NCI-H345 treated with DMSO at 0.1 percent for 48 hours (cell line): ENCODE measurements at regions not wholly inside any gene's neighbourhood (a gene's known extent, or its start where the extent isn't known, plus 50 kb on each side); places are given as distances from the start of the nearest gene placed in this dataset.

Experiments
- DNase-seq: peaks from one replicate; lab custom pipeline; 2025; ENCODE audit not compliant: unreplicated experiment; lab: John Stamatoyannopoulos, UW

DNA sequence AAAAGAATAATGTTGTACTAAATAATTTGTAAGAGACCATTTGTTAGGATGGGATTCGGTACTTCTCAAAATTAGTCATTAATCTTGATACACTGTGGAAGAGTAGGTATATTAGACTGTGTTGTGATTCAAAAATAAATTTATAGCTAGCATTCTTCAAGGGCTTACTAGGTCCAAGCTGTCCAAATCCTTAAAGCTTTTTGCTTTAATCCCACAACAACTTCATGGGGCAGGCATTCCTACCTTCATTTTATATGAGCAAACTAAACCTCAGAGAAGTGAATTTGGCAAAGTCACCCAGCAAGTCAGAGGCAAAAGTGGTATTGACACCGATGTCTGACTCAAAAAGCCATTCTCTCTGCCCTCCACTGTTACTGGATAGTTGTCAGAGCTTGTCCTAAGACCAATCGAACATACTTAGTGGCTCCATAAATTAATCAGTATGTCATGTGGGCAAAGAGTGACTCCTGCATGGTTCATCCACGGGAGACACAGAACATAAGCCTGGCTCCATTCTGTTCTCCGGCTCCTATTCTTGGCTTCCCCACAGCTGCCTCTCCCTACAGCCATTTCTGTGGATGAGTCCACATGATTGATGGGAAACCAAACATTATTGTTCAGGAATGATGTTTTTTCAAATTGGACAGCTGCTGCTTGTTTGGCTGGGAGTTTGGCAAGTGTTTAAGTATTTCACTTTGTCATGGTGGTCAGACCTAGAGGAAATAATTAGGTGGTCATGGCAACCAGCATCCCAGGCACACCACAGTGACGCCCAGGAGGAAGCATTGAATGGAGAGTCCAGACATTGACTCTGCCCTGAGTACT, 133.4 kb upstream of the FGGY start:
- no peak for DNase-seq

DNA sequence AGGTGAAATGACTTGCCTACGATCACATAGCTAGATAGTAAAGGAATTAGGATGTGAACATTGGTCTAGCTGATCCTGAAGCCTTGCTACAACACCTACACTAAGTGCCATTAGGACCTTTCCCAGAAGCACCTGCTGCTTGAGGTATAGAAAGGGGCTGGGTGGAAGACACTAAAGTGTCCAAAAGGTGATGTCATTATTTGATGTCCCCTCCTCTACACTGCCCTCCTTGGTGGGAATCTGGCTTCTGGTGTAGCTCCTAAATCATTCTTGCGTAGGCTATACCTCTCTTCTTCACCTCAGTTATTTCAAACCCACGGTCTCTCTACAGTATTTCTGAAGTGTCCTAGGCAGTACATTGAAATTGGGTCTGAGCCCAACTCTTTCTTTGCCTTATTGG, 132.5 kb upstream of the FGGY start:
- DNase-seq: no peak

DNA sequence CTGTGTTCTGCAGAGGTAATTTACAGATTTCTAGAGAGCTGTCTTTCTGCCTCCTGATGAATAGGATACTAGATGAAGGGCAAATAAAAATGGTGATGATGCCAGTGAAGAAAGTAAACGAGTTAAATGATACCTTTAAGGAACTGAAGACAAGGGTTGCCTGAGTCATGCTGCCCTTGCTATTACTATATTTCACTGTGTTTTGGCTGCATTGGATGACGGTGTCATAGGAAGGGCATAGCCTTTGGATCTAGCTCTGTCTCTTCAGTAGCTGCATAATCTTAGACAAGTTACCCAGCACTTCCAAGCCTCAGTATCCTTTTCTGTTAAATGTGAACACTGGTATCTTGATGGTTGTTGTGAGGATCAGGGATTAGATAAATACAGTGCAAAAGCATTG, 131.5 kb upstream of the FGGY start:
- no peak for DNase-seq

DNA sequence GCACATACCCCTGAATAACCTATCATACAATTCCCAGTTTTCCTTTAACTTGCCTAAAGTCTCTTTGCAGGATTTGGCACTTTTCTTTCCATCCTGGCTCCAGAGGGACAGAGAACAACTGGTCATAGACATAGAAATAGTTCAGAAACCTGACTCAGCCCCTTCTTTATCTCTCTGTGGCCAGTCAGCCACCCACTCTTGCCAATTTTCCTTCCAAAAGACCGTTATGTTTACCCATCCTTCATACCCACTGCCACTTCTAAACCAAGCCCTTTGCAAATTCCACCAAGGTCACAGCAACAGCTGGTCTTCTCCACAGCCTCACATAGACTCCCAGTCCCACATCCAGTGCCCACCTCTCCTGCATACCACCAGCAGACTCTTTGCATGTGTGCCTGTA, 127.2 kb upstream of the FGGY start:
- no peak for DNase-seq

DNA sequence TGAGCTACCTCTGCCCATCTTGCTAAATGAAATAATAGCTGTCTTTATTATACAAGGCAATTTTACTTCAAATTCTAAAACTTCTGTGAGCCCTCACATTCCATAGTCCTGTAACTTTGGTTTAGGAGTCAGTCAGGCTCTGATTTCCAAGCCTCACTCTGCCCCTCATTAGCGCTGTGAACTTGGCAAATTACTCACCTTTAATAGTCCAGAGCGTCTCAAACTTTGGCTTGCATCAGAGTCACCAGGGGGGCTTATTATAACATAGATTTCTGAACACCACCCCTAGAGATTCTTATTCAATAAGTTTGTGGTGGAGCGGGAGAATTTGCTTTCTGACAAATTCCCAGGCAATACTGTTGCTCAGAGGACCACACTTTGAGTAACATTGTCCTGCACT, 126.2 kb upstream of the FGGY start:
- DNase-seq: no peak

DNA sequence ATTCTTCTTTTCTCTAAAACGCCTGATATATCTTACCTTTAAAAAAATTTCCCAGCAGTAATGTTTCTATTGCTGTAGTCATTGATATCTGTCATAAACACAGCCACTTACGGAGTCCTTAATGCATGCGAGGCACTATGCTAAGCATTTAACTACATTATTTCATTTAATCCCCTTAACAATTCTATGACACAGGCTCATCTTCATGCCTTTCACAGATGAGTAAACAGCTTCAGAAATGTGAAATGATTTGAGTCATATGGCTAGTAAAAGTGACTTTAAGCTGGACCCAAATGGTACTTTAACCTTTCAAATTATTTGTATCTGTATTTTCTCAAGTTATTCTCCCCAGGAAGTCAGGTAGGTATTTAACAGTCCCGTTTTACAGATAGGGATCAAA, 125.1 kb upstream of the FGGY start:
- DNase-seq: no peak

DNA sequence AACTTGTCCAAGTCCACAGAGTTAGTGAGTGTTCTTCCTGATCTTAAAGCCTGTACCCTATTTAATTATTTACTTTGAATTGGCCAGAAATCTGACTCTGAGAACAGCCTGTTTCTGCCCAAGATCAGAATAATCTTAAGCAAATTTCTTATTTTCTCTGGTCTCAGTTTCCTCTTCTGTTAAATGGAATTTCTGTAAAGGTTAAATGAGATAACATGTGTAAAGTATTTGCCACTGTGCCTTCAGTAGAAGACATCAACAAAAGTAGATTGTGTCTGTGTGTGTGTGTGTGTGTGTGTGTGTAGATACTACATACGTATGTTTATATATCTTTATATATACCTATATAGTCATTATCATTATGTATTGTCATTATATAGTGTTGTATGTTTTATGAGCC, 124.2 kb upstream of the FGGY start:
- no peak for DNase-seq

DNA sequence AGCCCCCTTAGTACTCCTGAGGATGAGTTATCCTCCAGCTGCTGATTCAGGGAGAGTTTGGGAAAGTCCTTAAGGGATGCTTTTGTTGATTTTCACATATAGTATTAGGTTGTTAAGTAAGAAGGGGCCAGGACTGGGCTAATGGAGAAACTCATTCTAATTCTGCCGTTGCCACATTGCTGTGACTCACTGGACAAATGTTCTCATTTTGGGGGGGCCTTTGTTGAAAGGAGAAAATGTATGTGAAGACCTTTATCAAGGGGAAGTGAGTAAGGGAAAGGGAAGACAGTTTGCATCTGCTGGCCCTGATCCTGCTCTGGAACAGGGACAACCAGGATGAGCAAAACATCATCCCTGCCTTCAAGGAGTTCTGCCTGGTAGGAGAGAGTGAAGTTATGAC, 123.2 kb upstream of the FGGY start:
- no peak for DNase-seq

DNA sequence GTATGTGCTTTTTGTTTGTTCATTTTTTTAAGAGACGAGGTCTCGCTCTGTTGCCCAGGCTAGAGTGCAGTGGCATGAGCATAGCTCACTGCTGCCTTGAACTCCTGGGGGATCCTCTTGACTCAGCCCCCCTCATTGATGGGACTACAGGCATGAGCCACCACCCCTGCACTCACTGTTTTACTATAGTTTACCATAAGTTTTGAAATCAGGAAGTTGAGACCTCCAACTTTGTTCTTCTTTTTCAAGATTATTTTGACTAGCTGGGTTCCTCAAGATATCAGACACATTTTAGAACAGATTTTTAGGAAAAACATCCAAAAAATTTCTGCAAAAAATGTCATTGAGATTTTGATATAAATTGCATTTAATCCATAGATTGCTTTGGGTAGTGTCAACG, 120.4 kb upstream of the FGGY start:
- no peak for DNase-seq

DNA sequence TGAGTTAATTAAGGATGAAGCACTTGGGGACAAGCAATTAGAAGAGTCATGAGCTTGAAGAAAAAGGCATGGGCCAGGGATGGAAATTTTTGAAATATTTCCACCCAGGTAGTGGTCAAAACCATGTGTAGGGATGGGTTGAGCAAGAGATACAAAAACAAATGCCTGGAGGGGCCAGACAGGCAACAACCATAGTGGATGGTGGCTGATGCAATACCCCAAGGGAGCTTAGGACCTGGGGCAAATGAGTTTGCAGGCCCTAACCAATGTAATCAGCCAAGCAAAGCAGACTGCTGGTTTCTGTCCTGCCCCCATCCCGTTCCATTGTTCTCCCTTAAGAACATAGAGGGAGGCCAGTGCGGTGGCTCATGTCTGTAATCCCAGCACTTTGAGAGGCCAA, 119.1 kb upstream of the FGGY start:
- DNase-seq: no peak

DNA sequence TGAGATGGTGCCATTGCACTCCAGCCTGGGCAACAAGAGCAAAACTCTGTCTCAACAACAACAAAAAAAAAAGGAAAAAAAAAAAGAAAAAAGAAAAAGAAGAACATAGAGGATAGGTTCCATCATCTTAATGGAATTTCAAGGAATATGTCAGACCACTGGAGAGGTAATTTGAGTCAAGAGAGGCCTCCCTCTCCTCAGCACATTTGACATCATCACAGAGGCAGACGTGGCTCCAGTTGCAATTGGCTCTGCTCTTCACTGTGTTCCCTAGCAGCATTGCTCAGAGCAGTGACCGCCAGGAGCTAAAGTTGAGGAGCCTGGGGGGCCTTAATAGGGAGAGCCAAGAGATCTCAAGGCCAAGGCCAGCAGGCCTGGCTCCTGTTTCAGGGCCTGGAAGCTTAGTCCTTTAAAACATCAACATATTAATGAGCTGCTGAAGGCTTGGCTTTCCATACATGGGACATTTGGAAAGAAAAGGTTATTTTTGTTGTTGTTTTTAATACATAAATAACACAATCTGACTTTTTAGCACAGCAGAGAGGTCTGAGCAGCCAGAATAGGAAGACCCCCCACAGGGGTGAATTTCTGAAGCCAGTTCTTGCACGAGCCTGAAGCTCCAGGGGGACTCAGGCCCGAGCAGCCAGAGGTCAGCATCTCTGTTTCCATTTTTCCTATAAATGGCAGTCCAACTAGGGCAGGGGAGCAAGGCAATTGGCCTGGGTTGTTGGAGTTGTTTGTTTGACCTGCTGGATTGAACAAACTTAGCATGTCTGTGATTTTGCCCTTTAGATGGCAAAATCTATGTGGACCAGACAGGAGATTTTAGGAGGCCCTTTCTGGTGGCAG, 118.3 kb upstream of the FGGY start:
- no peak for DNase-seq

DNA sequence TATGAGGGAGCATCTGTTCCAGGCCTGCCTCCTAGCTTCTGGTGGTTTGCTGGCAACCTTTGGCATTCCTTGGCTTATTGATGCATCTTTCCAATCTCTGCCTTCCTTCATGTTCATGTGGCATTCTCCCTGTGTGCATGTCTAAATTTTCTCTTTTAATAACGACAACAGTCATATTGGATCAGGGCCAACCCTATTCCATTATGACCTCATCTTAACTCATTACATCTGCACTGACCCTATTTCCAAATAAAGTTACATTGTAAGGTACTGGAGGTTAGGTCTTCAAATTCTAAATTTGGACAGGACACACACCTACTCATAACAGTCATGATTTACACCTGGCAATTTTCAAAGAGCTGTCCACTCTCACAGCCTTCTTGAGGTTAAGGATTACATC, 117.2 kb upstream of the FGGY start:
- no peak for DNase-seq

DNA sequence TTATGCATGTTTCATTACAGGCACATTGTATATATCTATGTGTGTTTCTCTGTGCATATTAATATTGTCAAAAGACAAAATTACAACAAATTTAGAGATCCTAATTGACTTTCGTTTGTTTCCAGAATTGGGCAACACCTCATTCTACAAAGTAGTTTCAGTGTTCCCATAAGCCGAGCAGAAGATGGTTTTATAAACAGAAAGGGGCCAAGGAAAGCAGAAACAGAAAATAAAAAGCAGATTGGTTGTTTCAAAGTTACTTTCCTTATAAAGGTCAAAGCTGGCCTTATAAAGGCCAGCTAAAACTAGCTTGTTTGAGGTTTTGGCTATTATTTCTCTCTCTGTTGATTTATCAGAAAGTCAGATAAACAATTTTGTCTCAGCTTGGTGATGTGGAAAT, 116.2 kb upstream of the FGGY start:
- no peak for DNase-seq

DNA sequence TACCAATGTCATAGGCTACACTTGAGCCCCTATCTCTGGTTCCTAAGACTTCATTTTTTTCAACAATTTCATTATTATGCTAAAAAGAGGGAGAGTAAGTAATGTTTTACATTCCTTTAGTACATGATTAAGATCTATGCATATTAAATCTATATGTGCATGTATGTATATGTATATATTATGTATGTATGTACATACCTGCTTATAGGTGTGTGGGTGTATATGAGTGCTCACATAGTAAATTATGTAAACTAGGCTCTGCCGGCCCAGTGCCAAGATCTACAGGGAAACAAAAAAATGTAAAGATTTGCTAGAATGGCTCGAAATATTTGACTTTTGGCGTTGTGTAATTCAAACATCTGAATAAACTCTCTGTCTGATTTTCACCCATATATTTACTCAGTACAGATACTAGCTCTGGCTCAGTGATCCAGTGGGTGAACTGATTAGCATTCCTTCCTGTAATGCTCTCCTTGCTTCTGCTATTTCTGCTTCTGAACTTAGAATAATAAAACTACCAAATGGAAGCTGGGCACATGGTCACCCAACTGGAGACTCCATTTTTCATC, 113.1 kb upstream of the FGGY start:
- DNase-seq: no peak

DNA sequence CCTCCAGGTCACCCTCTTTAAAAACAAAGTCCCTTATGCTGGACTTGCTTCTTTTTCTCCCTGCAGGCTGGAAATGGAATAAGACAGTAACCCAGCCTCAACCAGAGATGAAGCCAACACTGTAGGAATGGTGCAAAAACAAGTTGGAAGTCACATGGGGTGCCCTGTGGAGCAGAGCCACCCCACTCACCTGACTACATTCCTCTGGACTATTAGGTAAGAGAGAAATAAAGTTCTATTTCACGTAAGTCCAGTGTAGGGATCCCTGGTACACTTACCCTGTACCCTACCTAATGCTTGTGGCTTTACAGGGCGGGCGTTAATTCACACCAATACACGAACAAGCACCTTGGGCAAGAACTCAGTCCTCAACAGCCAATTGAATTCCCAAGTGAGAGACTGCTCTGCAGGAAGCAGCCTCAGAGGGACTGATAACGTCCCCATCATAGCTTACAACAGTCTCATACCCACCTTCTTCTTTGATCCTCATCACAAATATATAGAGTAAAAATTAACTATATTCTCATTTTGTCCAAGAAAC, 112.5 kb upstream of the FGGY start:
- no peak for DNase-seq

DNA sequence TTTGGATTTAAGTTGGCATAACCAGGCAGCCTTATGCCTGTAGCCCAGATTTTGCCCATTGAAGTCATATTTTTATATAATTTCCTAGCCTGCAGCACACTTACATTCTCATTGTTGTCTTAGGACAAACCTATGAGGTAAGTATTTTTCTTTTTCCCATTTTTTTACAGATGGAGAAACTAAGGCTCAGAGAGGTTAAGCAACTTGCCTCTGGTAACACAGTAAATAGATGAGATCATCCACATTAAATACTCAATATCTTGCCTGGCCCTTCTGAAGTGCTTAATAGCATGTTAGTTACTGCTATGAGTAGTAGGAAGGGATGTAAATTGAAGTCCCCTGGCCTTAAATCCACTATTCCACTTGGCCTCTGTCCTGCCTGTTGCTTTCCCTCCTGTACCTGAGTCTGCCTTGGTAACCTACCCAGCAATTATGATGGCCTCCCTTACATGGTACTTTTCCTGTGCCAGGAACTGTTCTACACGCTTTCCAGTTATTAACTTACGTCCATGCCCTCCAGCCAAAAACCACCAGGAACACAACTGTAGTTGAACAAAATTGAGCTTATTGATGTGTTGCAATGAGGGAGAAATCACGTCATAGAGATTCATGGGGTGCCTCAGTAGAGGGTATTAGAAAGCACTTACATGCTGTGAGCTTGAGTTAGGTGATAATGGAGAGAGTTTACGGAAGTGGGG, 111.6 kb upstream of the FGGY start:
- DNase-seq: no peak

DNA sequence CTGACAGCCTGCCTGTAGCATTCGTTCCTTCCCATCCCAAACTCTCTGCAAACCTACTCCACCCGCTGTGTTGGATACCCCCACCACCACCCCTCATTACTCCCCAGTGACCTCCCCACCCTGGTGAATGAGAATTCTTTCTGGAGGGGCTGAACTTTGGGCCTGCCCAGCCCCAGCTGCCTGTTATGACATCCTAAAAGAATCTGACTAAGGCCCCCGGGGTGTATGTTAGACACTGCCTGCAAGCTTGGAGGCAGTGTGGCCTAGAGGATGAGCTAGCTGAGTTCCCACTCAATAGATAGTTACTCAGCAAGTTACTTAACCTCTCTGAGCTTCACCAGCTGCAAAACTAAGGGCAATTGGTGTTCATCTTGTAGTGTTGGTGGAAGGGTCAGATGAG, 110.2 kb upstream of the FGGY start:
- DNase-seq: no peak

DNA sequence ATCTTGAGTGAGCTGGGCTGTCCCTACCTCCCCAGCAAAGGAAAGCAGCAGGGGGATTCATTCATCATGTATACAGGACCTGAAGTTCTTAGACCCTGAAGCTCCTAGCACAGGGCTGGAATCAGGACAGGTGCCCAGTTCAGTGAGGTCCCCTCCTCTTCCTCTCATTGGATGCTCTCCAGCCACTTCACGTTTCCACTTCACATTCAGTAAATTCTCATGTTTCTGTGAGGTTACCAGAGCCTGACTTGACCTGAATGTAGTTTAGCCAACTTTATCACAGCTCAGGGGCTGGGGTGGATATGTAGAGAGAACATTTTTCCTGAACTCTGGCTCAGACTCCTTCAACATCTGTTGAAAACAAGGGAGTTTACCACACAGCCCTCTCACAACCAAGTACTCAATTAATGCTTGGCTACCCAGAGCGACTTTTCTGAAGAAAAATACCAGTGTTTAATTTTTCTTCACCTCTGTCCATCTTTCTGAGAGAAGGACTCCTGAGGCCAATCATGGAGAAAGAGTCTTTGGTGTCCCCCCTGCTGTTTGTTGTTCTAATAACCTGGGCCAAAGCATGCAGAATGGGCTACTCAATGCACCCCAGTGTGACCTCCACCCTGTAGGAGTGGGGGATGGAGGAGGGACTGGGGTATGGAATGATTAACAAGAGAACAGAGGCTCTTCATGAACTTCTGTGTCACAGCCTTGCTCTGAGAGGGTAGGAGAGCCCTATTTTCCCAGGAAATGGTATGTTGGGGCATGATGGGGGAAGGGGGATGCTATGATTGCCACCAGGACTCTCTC, 108.3 kb upstream of the FGGY start:
- no peak for DNase-seq

DNA sequence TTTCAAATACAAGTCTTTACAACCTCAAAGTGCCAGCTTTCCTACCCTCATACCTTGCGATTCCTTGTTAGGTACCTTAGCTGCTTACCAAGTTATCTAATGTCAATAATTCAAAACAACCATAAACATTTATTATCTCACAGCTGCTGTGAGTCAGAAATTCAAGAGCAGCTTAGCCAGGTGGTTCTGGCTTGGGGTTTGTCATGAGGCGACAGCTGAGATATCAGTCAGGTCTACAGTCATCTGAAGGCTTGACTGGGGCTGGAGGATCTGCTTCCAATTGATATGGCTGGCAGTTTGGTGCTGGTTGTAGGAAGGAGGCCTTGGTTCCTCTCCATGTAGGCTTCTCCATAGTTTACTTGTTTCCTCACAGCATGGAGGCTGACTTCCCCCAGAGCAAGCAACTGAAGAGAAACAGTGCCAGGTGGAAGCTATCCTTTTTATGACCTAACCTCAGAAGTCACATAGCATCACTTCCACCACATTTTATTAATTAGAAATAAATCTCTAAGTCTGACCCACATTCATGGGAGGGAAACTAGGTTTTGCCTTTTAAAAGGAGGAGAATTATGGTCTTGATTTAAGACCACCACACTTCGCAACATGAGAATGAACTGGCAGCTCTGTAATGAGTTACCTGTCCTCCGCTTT, 103.3 kb upstream of the FGGY start:
- DNase-seq: no peak

DNA sequence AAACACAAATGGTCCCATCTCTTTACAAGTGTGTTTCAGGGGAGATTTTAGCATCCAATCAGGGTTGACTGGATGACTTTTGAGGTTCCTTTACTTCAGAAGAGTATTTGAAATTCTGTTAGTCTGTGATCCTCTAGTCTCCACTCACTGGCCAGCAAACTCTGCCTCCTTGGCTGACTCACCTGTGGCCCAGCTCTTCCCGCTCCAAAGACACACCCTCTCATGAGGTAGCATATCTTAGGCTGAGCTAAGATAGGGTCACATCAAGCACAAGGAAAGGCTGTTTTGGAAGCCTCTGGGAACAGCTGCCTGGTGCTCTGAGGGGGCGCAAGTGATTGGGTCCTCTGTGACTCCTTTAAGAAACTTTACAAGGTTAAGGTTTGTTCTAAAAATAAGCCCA, 102.3 kb upstream of the FGGY start:
- no peak for DNase-seq
